ENCODE measurements at regions not wholly inside any gene's neighbourhood (a gene's known extent, or its start where the extent isn't known, plus 50 kb on each side); places are given as distances from the start of the nearest gene placed in this dataset.

DNA sequence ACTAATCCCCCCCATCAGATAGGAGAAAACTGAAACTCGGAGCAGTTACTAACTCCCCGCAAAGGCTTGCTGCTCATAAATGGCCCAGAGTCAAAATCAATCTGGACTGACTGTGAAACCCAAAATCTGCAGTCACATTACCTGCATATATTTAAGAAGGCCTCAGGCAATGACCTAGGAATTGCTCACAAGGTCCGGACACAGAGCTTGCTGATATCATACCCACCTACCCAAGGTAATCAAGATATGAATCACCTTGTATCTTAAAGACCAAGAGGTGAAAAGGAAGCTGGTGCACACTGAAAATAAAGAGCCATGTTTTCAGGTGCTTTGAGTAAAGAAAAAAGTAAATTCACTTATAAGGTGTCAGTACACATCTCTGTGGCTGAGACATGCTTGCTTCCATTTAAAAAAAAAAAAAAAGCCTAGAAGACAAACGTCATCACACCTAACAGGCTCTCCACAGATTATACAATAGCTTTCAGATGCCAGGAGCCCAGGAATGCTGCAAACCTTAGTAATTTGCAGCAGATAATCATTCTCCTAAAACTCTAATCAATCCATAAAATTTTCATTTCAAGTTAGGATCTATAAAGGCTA, 195.4 kb downstream of the ZEB2 start:
- DNase-seq (ENCODE audit: low read depth in 6 of 9, low spot score in 9 of 9), result peak in 1 of 9 donors; percentile 10
- H3K4me1 ChIP-seq (ENCODE audit: control insufficient read depth in 2 of 2, insufficient read depth in 2 of 2, low read length in 2 of 2), result peaks cover 5 to 6% of the 10 kb centered on the region in 2 donors
- no peaks in the 10 kb centered on the region for H3K36me3 ChIP-seq (ENCODE audit: control insufficient read depth in 2 of 2, insufficient read depth in 2 of 2, low read length in 1 of 2)
- no peak overlapping the region for H3K4me3 ChIP-seq (ENCODE audit: low read length in 2 of 2)
- no peaks in the 10 kb centered on the region for H3K27me3 ChIP-seq (ENCODE audit: control insufficient read depth in 2 of 2, insufficient read depth in 1 of 2, low read length in 1 of 2)
- H3K9me3 ChIP-seq (ENCODE audit: control insufficient read depth in 2 of 2, insufficient read depth in 1 of 2, low read length in 1 of 2), result no peaks in the 10 kb centered on the region
- 95% methylated on average over 4 of the region's 4 CpGs for WGBS
- H3K27ac ChIP-seq (ENCODE audit: low read depth in 1 of 2, low read length in 1 of 2), result peak overlapping the region in 1 of 2 donors; percentile 9

DNA sequence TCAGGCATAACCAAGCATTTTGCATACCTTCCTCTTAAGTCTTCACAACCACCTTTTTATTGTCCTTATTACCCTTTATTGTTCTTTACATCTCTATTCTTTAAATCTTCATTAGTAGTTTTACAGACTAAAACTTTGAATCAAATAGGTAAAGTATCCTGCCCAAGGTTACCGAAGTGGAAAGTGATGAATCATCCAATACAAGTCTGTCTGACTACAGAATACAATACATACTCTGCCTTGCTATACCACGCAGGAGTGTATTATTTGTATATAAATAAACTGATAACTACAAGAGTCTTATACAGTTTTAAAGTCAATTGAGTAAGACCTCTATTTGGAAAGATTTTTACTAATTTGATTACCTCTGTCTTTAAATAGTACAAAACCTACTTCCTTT, 196.0 kb downstream of the ZEB2 start:
- WGBS, result 88% methylated on average over 2 of the region's 2 CpGs
- no peak overlapping the region for H3K27ac ChIP-seq (ENCODE audit: low read depth in 1 of 2, low read length in 1 of 2)
- H3K4me3 ChIP-seq (ENCODE audit: low read length in 2 of 2), result no peak overlapping the region
- no peaks in the 10 kb centered on the region for H3K9me3 ChIP-seq (ENCODE audit: control insufficient read depth in 2 of 2, insufficient read depth in 1 of 2, low read length in 1 of 2)
- DNase-seq (ENCODE audit: low read depth in 6 of 9, low spot score in 9 of 9), result no peak
- no peaks in the 10 kb centered on the region for H3K27me3 ChIP-seq (ENCODE audit: control insufficient read depth in 2 of 2, insufficient read depth in 1 of 2, low read length in 1 of 2)
- no peaks in the 10 kb centered on the region for H3K36me3 ChIP-seq (ENCODE audit: control insufficient read depth in 2 of 2, insufficient read depth in 2 of 2, low read length in 1 of 2)
- peaks cover 5 to 6% of the 10 kb centered on the region in 2 donors for H3K4me1 ChIP-seq (ENCODE audit: control insufficient read depth in 2 of 2, insufficient read depth in 2 of 2, low read length in 2 of 2)

DNA sequence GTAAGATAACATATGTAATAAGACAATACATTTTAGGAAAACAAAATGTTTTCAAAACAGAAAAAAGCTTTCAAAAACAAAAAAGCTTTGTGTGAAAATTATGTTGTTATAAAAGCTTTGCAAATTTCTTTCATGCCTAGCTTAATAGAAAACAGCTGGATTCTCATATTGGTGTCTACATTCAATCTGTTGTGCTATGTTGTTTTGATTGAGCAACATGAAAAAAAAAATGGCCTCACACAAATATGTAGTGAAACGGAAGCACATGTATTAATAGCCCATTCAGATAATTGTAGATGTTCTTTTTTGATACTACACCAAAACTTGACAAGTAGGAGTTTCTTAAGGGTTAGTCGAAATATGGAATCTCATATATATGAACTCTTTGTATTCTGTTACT, 197.5 kb downstream of the ZEB2 start:
- 99% methylated on average over 2 of the region's 2 CpGs for WGBS
- Histone ChIP-seq H3K4me1 (ENCODE audit: control insufficient read depth in 2 of 2, insufficient read depth in 2 of 2, low read length in 2 of 2) (peaks cover 5 to 6% of the 10 kb centered on the region in 2 donors), H3K27me3 (ENCODE audit: control insufficient read depth in 2 of 2, insufficient read depth in 1 of 2, low read length in 1 of 2) (no peaks in the 10 kb centered on the region), H3K36me3 (ENCODE audit: control insufficient read depth in 2 of 2, insufficient read depth in 2 of 2, low read length in 1 of 2) (no peaks in the 10 kb centered on the region), H3K9me3 (ENCODE audit: control insufficient read depth in 2 of 2, insufficient read depth in 1 of 2, low read length in 1 of 2) (no peaks in the 10 kb centered on the region), H3K4me3 (ENCODE audit: low read length in 2 of 2) (no peak overlapping the region), H3K27ac (ENCODE audit: low read depth in 1 of 2, low read length in 1 of 2) (no peak overlapping the region)
- DNase-seq (ENCODE audit: low read depth in 6 of 9, low spot score in 9 of 9), result no peak

DNA sequence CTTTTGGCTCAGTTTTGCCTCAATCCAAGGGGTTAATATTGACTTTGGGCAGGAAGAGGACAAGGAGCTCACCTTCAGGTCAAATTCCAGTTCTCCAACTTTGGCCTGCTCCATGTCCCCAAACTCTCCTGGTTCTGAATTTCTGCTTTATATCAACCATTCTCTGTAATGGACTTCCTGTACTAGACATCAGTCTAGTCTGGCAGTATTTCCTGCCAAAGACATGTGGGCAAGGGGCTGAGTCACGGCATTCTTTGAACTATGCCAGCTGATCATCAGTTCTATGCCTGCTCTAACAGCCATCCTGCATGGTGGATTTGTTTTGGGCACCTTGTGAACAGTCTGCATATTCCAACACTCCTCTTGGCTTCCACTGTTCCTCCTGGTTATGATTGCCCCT, 199.4 kb downstream of the ZEB2 start:
- no peaks in the 10 kb centered on the region for H3K9me3 ChIP-seq (ENCODE audit: control insufficient read depth in 2 of 2, insufficient read depth in 1 of 2, low read length in 1 of 2)
- peak in 3 of 9 donors; percentile 11 to 53 (median 25) for DNase-seq (ENCODE audit: low read depth in 6 of 9, low spot score in 9 of 9)

DNA sequence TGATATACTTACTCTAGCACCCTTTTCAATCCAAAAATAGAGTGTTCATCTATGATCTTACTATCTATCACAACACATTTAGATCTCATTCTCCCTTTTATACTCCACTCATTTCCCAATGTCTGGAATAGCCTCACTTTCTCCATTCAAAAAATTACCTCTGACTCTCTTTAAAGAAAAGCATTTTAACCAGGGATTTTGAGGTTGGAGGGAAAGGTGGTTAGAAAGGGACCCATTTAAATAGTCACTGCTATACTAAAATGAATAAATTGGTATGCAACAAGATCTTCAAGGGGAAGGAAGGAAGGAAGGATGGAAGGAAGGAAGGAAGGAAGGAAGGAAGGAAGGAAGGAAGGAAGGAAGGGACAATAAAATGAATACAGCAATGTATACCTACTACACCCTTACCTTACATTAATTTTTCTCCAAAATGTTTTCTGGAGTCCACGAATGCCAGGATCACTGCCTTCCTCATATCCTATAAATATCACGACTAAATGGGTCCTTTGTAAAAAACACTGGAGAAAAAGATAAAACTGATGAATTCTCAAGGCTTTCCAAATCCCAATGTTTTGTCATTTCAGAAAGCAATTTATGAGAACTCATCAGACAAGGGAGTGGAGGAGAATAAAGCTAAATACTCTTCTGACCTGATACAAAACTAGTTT, 202.7 kb downstream of the ZEB2 start:
- Histone ChIP-seq H3K27ac (ENCODE audit: low read depth in 1 of 2, low read length in 1 of 2) (no peak overlapping the region), H3K4me1 (ENCODE audit: control insufficient read depth in 2 of 2, insufficient read depth in 2 of 2, low read length in 2 of 2) (peaks cover 5 to 6% of the 10 kb centered on the region in 2 donors), H3K9me3 (ENCODE audit: control insufficient read depth in 2 of 2, insufficient read depth in 1 of 2, low read length in 1 of 2) (peaks cover 0 to 5% of the 10 kb centered on the region in 2 donors), H3K27me3 (ENCODE audit: control insufficient read depth in 2 of 2, insufficient read depth in 1 of 2, low read length in 1 of 2) (no peaks in the 10 kb centered on the region), H3K36me3 (ENCODE audit: control insufficient read depth in 2 of 2, insufficient read depth in 2 of 2, low read length in 1 of 2) (no peaks in the 10 kb centered on the region), H3K4me3 (ENCODE audit: low read length in 2 of 2) (no peak overlapping the region)
- DNase-seq (ENCODE audit: low read depth in 6 of 9, low spot score in 9 of 9), result no peak
- WGBS, result over 99% methylated on average over 2 of the region's 2 CpGs

More for the DNA sequence above, 199.4 kb downstream of the ZEB2 start:
- Histone ChIP-seq H3K27ac (ENCODE audit: low read depth in 1 of 2, low read length in 1 of 2) (no peak overlapping the region), H3K27me3 (ENCODE audit: control insufficient read depth in 2 of 2, insufficient read depth in 1 of 2, low read length in 1 of 2) (no peaks in the 10 kb centered on the region), H3K36me3 (ENCODE audit: control insufficient read depth in 2 of 2, insufficient read depth in 2 of 2, low read length in 1 of 2) (no peaks in the 10 kb centered on the region), H3K4me3 (ENCODE audit: low read length in 2 of 2) (no peak overlapping the region), H3K4me1 (ENCODE audit: control insufficient read depth in 2 of 2, insufficient read depth in 2 of 2, low read length in 2 of 2) (peaks cover 5 to 6% of the 10 kb centered on the region in 2 donors)
- 15% methylated on average over 1 of the region's 1 CpG for WGBS

DNA sequence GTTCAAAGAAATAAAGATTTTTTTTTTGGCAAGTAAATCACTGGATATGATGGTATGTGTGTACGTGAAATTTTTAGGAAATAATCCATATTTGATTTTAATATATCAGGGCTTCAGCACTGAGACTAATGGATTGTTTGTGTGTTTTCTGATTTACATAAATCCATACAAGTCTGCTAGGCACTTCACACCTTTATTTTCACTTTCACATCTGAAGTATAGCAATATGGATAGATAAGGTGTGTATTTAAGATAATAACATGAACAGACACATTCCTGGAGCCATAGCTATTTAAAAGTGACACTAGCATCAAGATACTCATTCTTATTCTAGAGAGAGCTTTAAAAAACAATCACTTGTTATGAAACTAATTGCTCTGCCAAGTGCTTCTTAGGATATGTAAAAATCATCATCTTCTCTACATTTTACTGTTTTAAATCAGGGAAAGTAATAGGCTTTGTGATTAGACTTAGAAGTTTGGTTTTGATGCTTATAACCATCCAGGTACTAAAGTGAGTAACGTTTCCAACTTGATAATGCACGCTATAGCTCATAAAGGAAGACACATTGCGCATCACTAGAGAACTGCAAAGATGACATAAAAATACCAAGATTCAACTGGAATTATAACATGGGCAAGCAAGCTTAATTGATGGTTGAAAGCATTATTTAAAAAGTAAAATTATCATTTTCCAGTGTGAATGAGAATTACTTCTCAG, 208.9 kb downstream of the ZEB2 start:
- Histone ChIP-seq H3K36me3 (ENCODE audit: control insufficient read depth in 2 of 2, insufficient read depth in 2 of 2, low read length in 1 of 2) (no peaks in the 10 kb centered on the region), H3K27ac (ENCODE audit: low read depth in 1 of 2, low read length in 1 of 2) (no peak overlapping the region), H3K4me3 (ENCODE audit: low read length in 2 of 2) (no peak overlapping the region), H3K4me1 (ENCODE audit: control insufficient read depth in 2 of 2, insufficient read depth in 2 of 2, low read length in 2 of 2) (no peaks in the 10 kb centered on the region), H3K9me3 (ENCODE audit: control insufficient read depth in 2 of 2, insufficient read depth in 1 of 2, low read length in 1 of 2) (peaks cover 0 to 6% of the 10 kb centered on the region in 2 donors), H3K27me3 (ENCODE audit: control insufficient read depth in 2 of 2, insufficient read depth in 1 of 2, low read length in 1 of 2) (no peaks in the 10 kb centered on the region)
- WGBS, result 97% methylated on average over 4 of the region's 4 CpGs
- DNase-seq (ENCODE audit: low read depth in 6 of 9, low spot score in 9 of 9), result no peak

DNA sequence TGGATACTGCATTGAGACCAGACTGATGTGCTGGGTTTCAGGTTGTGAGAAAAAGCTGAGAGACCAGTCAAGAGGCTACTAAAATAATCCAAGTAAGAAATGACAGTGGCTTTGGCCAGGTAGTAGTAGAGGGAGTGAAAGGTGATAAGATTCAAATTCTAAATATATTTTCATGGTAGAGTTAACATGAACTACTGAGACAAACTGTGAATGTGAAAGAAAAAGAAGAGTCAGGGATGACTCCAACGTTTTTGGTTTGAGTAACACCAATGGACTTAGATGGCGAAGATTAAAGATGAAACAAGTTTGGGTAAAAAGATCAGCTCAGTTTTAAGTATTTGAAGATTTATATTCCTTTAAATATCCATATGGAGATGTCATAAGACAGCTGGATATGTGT, 209.4 kb downstream of the ZEB2 start:
- WGBS, result 94% methylated on average over 2 of the region's 2 CpGs
- Histone ChIP-seq H3K36me3 (ENCODE audit: control insufficient read depth in 2 of 2, insufficient read depth in 2 of 2, low read length in 1 of 2) (no peaks in the 10 kb centered on the region), H3K4me3 (ENCODE audit: low read length in 2 of 2) (no peak overlapping the region), H3K27ac (ENCODE audit: low read depth in 1 of 2, low read length in 1 of 2) (no peak overlapping the region), H3K27me3 (ENCODE audit: control insufficient read depth in 2 of 2, insufficient read depth in 1 of 2, low read length in 1 of 2) (no peaks in the 10 kb centered on the region), H3K9me3 (ENCODE audit: control insufficient read depth in 2 of 2, insufficient read depth in 1 of 2, low read length in 1 of 2) (peaks cover 0 to 6% of the 10 kb centered on the region in 2 donors), H3K4me1 (ENCODE audit: control insufficient read depth in 2 of 2, insufficient read depth in 2 of 2, low read length in 2 of 2) (no peaks in the 10 kb centered on the region)
- no peak for DNase-seq (ENCODE audit: low read depth in 6 of 9, low spot score in 9 of 9)

DNA sequence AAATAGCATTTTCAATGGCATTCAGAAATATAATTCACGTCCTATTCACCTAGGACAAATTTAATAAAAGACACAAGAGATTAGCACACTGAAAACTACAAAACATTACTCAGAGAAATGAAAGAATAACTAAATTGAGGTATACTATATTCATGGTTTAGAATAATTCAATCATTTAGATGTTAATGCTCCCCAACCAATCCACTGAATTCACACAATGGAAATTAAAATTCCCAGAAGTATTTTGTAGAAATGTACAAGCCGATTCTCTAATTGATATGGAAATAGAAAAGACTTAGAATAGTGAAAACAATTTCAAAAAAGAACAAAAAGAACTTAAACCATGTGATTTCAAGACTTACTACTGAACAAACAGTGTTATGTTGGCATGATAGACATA, 212.2 kb downstream of the ZEB2 start:
- WGBS, result 98% methylated on average over 2 of the region's 2 CpGs

DNA sequence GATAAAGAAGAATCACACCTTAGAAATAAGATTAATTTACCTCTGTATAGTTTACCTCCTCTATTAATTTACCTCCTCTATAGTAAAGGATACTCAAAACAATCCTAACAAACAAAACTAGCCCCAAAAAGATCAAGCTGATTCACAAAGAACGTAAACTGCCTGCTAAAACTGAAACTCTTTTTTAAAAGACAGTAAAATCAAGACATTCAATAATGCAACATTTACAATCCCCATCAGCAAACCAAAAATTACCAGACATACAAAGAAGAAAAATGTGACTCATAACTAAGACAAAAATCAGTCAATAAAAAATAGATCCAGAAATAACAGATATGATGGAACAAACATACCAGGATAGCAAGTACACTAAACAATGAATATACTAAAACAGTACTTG, 215.7 kb downstream of the ZEB2 start:
- Histone ChIP-seq H3K27me3 (ENCODE audit: control insufficient read depth in 2 of 2, insufficient read depth in 1 of 2, low read length in 1 of 2) (no peaks in the 10 kb centered on the region), H3K4me3 (ENCODE audit: low read length in 2 of 2) (no peak overlapping the region), H3K36me3 (ENCODE audit: control insufficient read depth in 2 of 2, insufficient read depth in 2 of 2, low read length in 1 of 2) (no peaks in the 10 kb centered on the region), H3K9me3 (ENCODE audit: control insufficient read depth in 2 of 2, insufficient read depth in 1 of 2, low read length in 1 of 2) (no peaks in the 10 kb centered on the region), H3K27ac (ENCODE audit: low read depth in 1 of 2, low read length in 1 of 2) (no peak overlapping the region), H3K4me1 (ENCODE audit: control insufficient read depth in 2 of 2, insufficient read depth in 2 of 2, low read length in 2 of 2) (no peaks in the 10 kb centered on the region)
- WGBS, result 97% methylated on average over 1 of the region's 1 CpG
- no peak for DNase-seq (ENCODE audit: low read depth in 6 of 9, low spot score in 9 of 9)

More for the DNA sequence above, 212.2 kb downstream of the ZEB2 start:
- H3K27ac ChIP-seq (ENCODE audit: low read depth in 1 of 2, low read length in 1 of 2), result no peak overlapping the region
- no peak for DNase-seq (ENCODE audit: low read depth in 6 of 9, low spot score in 9 of 9)
- no peaks in the 10 kb centered on the region for H3K27me3 ChIP-seq (ENCODE audit: control insufficient read depth in 2 of 2, insufficient read depth in 1 of 2, low read length in 1 of 2)
- H3K36me3 ChIP-seq (ENCODE audit: control insufficient read depth in 2 of 2, insufficient read depth in 2 of 2, low read length in 1 of 2), result no peaks in the 10 kb centered on the region
- no peak overlapping the region for H3K4me3 ChIP-seq (ENCODE audit: low read length in 2 of 2)
- H3K4me1 ChIP-seq (ENCODE audit: control insufficient read depth in 2 of 2, insufficient read depth in 2 of 2, low read length in 2 of 2), result no peaks in the 10 kb centered on the region
- peaks cover 0 to 6% of the 10 kb centered on the region in 2 donors for H3K9me3 ChIP-seq (ENCODE audit: control insufficient read depth in 2 of 2, insufficient read depth in 1 of 2, low read length in 1 of 2)
